GM23338 (cell line): ENCODE measurements at regions not wholly inside any gene's neighbourhood (a gene's known extent, or its start where the extent isn't known, plus 50 kb on each side); places are given as distances from the start of the nearest gene placed in this dataset.

Experiments
- ATAC-seq: fragments of 200-7000 bp; cut with Tn5 transposase; 3 replicates; pipeline ENCODE4 v1.9.1; 2020
- DNase-seq: peaks from one replicate; pipeline ENCODE4 v3.0.0-alpha.2; 2015; ENCODE audit warnings: low spot score
- H2AFZ ChIP-seq: fragments of 200-600 bp; sonication (generic); 2 replicates; pipeline ENCODE4 v1.8.0; 2016; ENCODE audit warnings: antibody characterized with exemption, mild to moderate bottlenecking, moderate library complexity
- H3F3A ChIP-seq: fragments of 200-600 bp; sonication (generic); replicated peaks from 2 replicates; pipeline ENCODE4 v1.8.0; 2017; ENCODE audit warnings: antibody characterized with exemption, mixed run types, low read depth
- H3K27ac ChIP-seq: fragments of 200-600 bp; sonication (generic); 2 replicates; pipeline ENCODE4 v1.6.1; 2016; ENCODE audit warnings: low read depth
- H3K27me3 ChIP-seq: fragments of 200-600 bp; sonication (generic); 2 replicates; pipeline ENCODE4 v1.8.0; 2016; ENCODE audit warnings: mild to moderate bottlenecking, mixed run types, moderate library complexity; ENCODE audit not compliant: insufficient read depth
- H3K36me3 ChIP-seq: fragments of 200-600 bp; sonication (generic); 2 replicates; pipeline ENCODE4 v1.8.0; 2016; ENCODE audit warnings: mild to moderate bottlenecking; ENCODE audit not compliant: insufficient read depth
- H3K4me1 ChIP-seq: fragments of 200-600 bp; sonication (generic); 2 replicates; pipeline ENCODE4 v1.8.0; 2016; ENCODE audit warnings: mild to moderate bottlenecking, moderate library complexity; ENCODE audit not compliant: insufficient read depth
- H3K4me2 ChIP-seq: fragments of 200-600 bp; sonication (generic); 2 replicates; pipeline ENCODE4 v1.7.1; 2017; ENCODE audit warnings: mixed run types
- H3K4me3 ChIP-seq: fragments of 200-600 bp; sonication (generic); 2 replicates; pipeline ENCODE4 v1.6.1; 2016; ENCODE audit warnings: mixed run types
- H3K79me2 ChIP-seq: fragments of 200-600 bp; sonication (generic); replicated peaks from 2 replicates; pipeline ENCODE4 v1.8.0; 2017; ENCODE audit warnings: mild to moderate bottlenecking; ENCODE audit not compliant: insufficient read depth
- H3K9me2 ChIP-seq: fragments of 200-600 bp; sonication (generic); 2 replicates; pipeline ENCODE4 v1.8.0; 2017; ENCODE audit not compliant: insufficient read depth
- H4K20me1 ChIP-seq: fragments of 200-600 bp; sonication (generic); replicated peaks from 2 replicates; pipeline ENCODE4 v1.8.0; 2017; ENCODE audit warnings: mild to moderate bottlenecking; ENCODE audit not compliant: insufficient read depth
- H3K27ac Mint-ChIP-seq: 2 replicates; pipeline ENCODE4 v1.8.0; 2020; ENCODE audit warnings: inconsistent platforms, mild to moderate bottlenecking, moderate library complexity, mixed read lengths
- H3K27me3 Mint-ChIP-seq: 3 replicates; pipeline ENCODE4 v1.8.0; 2022; ENCODE audit warnings: low read depth, mild to moderate bottlenecking, moderate library complexity, mixed read lengths, inconsistent platforms; ENCODE audit not compliant: insufficient read depth, poor library complexity
- H3K36me3 Mint-ChIP-seq: 3 replicates; pipeline ENCODE4 v1.8.0; 2021; ENCODE audit warnings: low read depth, mild to moderate bottlenecking, inconsistent platforms, moderate library complexity, mixed read lengths
- H3K4me1 Mint-ChIP-seq: 3 replicates; pipeline ENCODE4 v1.8.0; 2020; ENCODE audit warnings: mild to moderate bottlenecking, inconsistent platforms, mixed read lengths
- H3K4me3 Mint-ChIP-seq: 3 replicates; pipeline ENCODE4 v1.8.0; 2021; ENCODE audit warnings: moderate library complexity, mild to moderate bottlenecking, inconsistent platforms, mixed read lengths
- H3K9me3 Mint-ChIP-seq: 3 replicates; pipeline ENCODE4 v1.8.0; 2020; ENCODE audit warnings: moderate library complexity, mild to moderate bottlenecking, inconsistent platforms, mixed read lengths
- CREB1 ChIP-seq: fragments of 250-450 bp; sonication (Bioruptor Pico); IDR thresholded peaks from 2 replicates; pipeline ENCODE4 v1.5.0; 2020; ENCODE audit warnings: low read depth, mild to moderate bottlenecking, moderate library complexity
- CTCF ChIP-seq, 2 experiments: fragments of 200-600 bp in 1 of 2; sonication (generic) in 1 of 2; conservative IDR thresholded peaks; 2 replicates each; pipeline versions ENCODE4 v1.5.1 to v1.6.1; 2016 to 2017; ENCODE audit warnings: antibody characterized with exemption in 2 of 2, low read depth in 2 of 2, mild to moderate bottlenecking in 2 of 2, moderate library complexity in 1 of 2
- EZH2 ChIP-seq: fragments of 200-600 bp; sonication (generic); IDR thresholded peaks from one replicate; pipeline ENCODE4 v1.8.0; 2017; ENCODE audit warnings: antibody characterized with exemption, mild to moderate bottlenecking, low read depth; ENCODE audit not compliant: unreplicated experiment
- EZH2phosphoT487 ChIP-seq: fragments of 200-600 bp; sonication (generic); IDR thresholded peaks from one replicate; pipeline ENCODE4 v1.8.1; 2018; ENCODE audit warnings: antibody characterized with exemption; ENCODE audit not compliant: unreplicated experiment
- JUNB ChIP-seq: IDR thresholded peaks from one replicate; pipeline ENCODE4 v1.6.1; 2016; ENCODE audit warnings: antibody characterized with exemption; ENCODE audit not compliant: unreplicated experiment
- NANOG ChIP-seq: IDR thresholded peaks from 2 replicates; pipeline ENCODE4 v1.6.1; 2016; ENCODE audit warnings: antibody characterized with exemption, borderline replicate concordance
- POLR2AphosphoS5 ChIP-seq: IDR thresholded peaks from 2 replicates; pipeline ENCODE4 v1.6.1; 2016; ENCODE audit warnings: antibody characterized with exemption, low read depth
- REST ChIP-seq: IDR thresholded peaks from one replicate; pipeline ENCODE4 v1.6.1; 2018; ENCODE audit warnings: antibody characterized with exemption; ENCODE audit not compliant: unreplicated experiment
- STAT1 ChIP-seq: IDR thresholded peaks from one replicate; pipeline ENCODE4 v1.6.1; 2016; ENCODE audit warnings: antibody characterized with exemption; ENCODE audit not compliant: unreplicated experiment
- ZNF114 ChIP-seq: fragments of 250-450 bp; sonication (Bioruptor Pico); IDR thresholded peaks from 2 replicates; pipeline ENCODE4 v1.5.0; 2020; ENCODE audit warnings: mild to moderate bottlenecking, moderate library complexity
- ZNF331 ChIP-seq: fragments of 250-450 bp; sonication (Bioruptor Pico); IDR thresholded peaks from 2 replicates; pipeline ENCODE4 v1.5.0; 2020; ENCODE audit warnings: low read depth, mild to moderate bottlenecking, moderate library complexity
- TF ChIP-seq, protein P1 (sequence below): IDR thresholded peaks from 2 replicates; pipeline ENCODE4 v1.6.1; 2016; ENCODE audit warnings: antibody characterized with exemption
- TF ChIP-seq, protein P2 (sequence below): fragments of 250-450 bp; sonication (Bioruptor Pico); IDR thresholded peaks from 2 replicates; pipeline ENCODE4 v1.5.0; 2020; ENCODE audit warnings: mild to moderate bottlenecking, moderate library complexity

DNA sequence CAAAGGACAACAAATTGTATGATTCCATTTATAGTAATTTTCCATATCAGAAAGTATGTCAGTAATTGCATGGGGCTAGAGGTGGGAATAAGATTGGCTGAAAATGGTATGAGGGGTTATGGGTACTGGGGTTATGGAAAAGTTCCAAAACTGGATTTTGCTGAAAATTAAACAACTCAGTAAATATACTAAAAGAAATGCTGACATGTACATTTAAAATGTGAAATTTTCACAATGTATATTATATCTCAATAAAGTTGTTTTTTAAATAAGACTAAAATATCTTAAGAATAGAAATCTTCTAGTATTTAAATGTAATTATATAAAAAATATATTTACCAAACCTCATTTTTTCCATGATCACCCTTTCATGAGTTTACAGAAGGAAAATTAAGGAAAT, 844.9 kb upstream of the SLIT2 start:
- H3F3A ChIP-seq, result no peaks in the 10 kb centered on the region
- DNase-seq (no peak), ATAC-seq (no peak)
- H3K4me2 ChIP-seq, result no peak overlapping the region
- H3K27me3 ChIP-seq, result no peaks in the 10 kb centered on the region
- H3K4me1 ChIP-seq, result peaks cover 4% of the 10 kb centered on the region; the same call in 1 of the 2 replicates
- TF ChIP-seq REST, result no peak
- TF ChIP-seq CTCF (conservative IDR thresholded peaks at IDR 0.05; ENCODE audit: low read depth in 2 of 2), result no peak
- TF ChIP-seq, protein P1, sequence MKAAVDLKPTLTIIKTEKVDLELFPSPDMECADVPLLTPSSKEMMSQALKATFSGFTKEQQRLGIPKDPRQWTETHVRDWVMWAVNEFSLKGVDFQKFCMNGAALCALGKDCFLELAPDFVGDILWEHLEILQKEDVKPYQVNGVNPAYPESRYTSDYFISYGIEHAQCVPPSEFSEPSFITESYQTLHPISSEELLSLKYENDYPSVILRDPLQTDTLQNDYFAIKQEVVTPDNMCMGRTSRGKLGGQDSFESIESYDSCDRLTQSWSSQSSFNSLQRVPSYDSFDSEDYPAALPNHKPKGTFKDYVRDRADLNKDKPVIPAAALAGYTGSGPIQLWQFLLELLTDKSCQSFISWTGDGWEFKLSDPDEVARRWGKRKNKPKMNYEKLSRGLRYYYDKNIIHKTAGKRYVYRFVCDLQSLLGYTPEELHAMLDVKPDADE, result no peak
- no peak for TF ChIP-seq JUNB
- no peak for TF ChIP-seq EZH2
- TF ChIP-seq EZH2phosphoT487, result no peak
- TF ChIP-seq ZNF331 (CRISPR knock-in tag), result no peak
- no peak for TF ChIP-seq CREB1 (CRISPR knock-in tag)
- TF ChIP-seq STAT1, result no peak
- TF ChIP-seq, protein P2, sequence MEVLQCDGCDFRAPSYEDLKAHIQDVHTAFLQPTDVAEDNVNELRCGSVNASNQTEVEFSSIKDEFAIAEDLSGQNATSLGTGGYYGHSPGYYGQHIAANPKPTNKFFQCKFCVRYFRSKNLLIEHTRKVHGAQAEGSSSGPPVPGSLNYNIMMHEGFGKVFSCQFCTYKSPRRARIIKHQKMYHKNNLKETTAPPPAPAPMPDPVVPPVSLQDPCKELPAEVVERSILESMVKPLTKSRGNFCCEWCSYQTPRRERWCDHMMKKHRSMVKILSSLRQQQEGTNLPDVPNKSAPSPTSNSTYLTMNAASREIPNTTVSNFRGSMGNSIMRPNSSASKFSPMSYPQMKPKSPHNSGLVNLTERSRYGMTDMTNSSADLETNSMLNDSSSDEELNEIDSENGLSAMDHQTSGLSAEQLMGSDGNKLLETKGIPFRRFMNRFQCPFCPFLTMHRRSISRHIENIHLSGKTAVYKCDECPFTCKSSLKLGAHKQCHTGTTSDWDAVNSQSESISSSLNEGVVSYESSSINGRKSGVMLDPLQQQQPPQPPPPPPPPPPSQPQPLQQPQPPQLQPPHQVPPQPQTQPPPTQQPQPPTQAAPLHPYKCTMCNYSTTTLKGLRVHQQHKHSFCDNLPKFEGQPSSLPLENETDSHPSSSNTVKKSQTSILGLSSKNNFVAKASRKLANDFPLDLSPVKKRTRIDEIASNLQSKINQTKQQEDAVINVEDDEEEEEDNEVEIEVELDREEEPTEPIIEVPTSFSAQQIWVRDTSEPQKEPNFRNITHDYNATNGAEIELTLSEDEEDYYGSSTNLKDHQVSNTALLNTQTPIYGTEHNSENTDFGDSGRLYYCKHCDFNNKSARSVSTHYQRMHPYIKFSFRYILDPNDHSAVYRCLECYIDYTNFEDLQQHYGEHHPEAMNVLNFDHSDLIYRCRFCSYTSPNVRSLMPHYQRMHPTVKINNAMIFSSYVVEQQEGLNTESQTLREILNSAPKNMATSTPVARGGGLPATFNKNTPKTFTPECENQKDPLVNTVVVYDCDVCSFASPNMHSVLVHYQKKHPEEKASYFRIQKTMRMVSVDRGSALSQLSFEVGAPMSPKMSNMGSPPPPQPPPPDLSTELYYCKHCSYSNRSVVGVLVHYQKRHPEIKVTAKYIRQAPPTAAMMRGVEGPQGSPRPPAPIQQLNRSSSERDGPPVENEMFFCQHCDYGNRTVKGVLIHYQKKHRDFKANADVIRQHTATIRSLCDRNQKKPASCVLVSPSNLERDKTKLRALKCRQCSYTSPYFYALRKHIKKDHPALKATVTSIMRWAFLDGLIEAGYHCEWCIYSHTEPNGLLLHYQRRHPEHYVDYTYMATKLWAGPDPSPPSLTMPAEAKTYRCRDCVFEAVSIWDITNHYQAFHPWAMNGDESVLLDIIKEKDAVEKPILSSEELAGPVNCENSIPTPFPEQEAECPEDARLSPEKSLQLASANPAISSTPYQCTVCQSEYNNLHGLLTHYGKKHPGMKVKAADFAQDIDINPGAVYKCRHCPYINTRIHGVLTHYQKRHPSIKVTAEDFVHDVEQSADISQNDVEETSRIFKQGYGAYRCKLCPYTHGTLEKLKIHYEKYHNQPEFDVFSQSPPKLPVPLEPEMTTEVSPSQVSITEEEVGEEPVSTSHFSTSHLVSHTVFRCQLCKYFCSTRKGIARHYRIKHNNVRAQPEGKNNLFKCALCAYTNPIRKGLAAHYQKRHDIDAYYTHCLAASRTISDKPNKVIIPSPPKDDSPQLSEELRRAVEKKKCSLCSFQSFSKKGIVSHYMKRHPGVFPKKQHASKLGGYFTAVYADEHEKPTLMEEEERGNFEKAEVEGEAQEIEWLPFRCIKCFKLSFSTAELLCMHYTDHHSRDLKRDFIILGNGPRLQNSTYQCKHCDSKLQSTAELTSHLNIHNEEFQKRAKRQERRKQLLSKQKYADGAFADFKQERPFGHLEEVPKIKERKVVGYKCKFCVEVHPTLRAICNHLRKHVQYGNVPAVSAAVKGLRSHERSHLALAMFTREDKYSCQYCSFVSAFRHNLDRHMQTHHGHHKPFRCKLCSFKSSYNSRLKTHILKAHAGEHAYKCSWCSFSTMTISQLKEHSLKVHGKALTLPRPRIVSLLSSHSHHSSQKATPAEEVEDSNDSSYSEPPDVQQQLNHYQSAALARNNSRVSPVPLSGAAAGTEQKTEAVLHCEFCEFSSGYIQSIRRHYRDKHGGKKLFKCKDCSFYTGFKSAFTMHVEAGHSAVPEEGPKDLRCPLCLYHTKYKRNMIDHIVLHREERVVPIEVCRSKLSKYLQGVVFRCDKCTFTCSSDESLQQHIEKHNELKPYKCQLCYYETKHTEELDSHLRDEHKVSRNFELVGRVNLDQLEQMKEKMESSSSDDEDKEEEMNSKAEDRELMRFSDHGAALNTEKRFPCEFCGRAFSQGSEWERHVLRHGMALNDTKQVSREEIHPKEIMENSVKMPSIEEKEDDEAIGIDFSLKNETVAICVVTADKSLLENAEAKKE (CRISPR knock-in tag), result no peak
- TF ChIP-seq NANOG, result no peak
- TF ChIP-seq POLR2AphosphoS5, result no peak
- no peak for TF ChIP-seq ZNF114
- no peaks in the 10 kb centered on the region for H4K20me1 ChIP-seq
- Mint-ChIP-seq H3K4me1 (peaks cover 3% of the 10 kb centered on the region), H3K27me3 (peaks cover 4% of the 10 kb centered on the region), H3K4me3 (no peak overlapping the region), H3K9me3 (no peaks in the 10 kb centered on the region), H3K27ac (no peak overlapping the region), H3K36me3 (no peaks in the 10 kb centered on the region)
- no peaks in the 10 kb centered on the region for H3K36me3 ChIP-seq
- H3K79me2 ChIP-seq, result no peaks in the 10 kb centered on the region
- H2AFZ ChIP-seq, result no peak overlapping the region
- no peaks in the 10 kb centered on the region for H3K9me2 ChIP-seq
- no peak overlapping the region for H3K27ac ChIP-seq
- no peak overlapping the region for H3K4me3 ChIP-seq
